SK-N-SH (cell line): ENCODE measurements at regions not wholly inside any gene's neighbourhood (a gene's known extent, or its start where the extent isn't known, plus 50 kb on each side); places are given as distances from the start of the nearest gene placed in this dataset.

Experiments used
- CTCF ChIA-PET: fragments of 300-600, 350-600 bp; formaldehyde crosslinking; extraction: SDS; loops from one replicate; lab custom pipeline; 2021; lab: Yijun Ruan, JAX
- POLR2A ChIA-PET: fragments of 350-600 bp; sonication (Branson Sonifier 250); formaldehyde crosslinking; extraction: SDS; loops from one replicate; lab custom pipeline; 2020; ENCODE audit warnings: antibody characterized with exemption, inconsistent platforms; lab: Yijun Ruan, JAX
- DNase-seq: peaks from one replicate; pipeline ENCODE4 v3.0.0; 2012
- H2AFZ ChIP-seq: fragments of 200-600 bp; sonication (generic); 2 replicates; pipeline ENCODE4 v1.8.1; 2016; ENCODE audit warnings: antibody characterized with exemption, mild to moderate bottlenecking, low read depth
- H3F3A ChIP-seq: fragments of 200-600 bp; sonication (generic); replicated peaks from 2 replicates; pipeline ENCODE3; 2016; ENCODE audit warnings: antibody characterized with exemption, mild to moderate bottlenecking; ENCODE audit not compliant: insufficient read depth
- H3K27ac ChIP-seq, 2 experiments: fragments of 200-500 bp in 1 of 2; fragments of 200-600 bp in 1 of 2; sonication (Bioruptor generic) in 1 of 2; sonication (generic), shearing (Covaris generic) in 1 of 2; 2 replicates each; pipeline versions ENCODE4 v1.5.1 to v1.6.1; 2014 to 2016; ENCODE audit warnings: low read depth in 2 of 2, inconsistent platforms in 1 of 2, low read length in 1 of 2, mild to moderate bottlenecking in 1 of 2, mixed read lengths in 1 of 2
- H3K27me3 ChIP-seq: fragments of 200-600 bp; sonication (generic), shearing (Covaris generic); 2 replicates; pipeline ENCODE4 v1.6.1; 2016; ENCODE audit warnings: mixed run types; ENCODE audit not compliant: insufficient read depth
- H3K36me3 ChIP-seq, 2 experiments: fragments of 200-500 bp in 1 of 2; fragments of 200-600 bp in 1 of 2; sonication (Bioruptor generic) in 1 of 2; sonication (generic) in 1 of 2; replicated peaks in 1 of 2; 2 replicates each; pipeline versions ENCODE3 to v1.5.1; 2014 to 2016; ENCODE audit warnings: low read length in 1 of 2, mild to moderate bottlenecking in 1 of 2; ENCODE audit not compliant: insufficient read depth in 2 of 2, control insufficient read depth in 1 of 2
- H3K4me1 ChIP-seq, 2 experiments: fragments of 200-500 bp in 1 of 2; fragments of 200-600 bp in 1 of 2; sonication (Bioruptor generic) in 1 of 2; sonication (generic), shearing (Covaris generic) in 1 of 2; 2 replicates each; pipeline versions ENCODE4 v1.5.1 to v1.6.1; 2014 to 2016; ENCODE audit warnings: low read depth in 1 of 2, low read length in 1 of 2, mixed run types in 1 of 2; ENCODE audit not compliant: insufficient read depth in 2 of 2, control insufficient read depth in 1 of 2
- H3K4me2 ChIP-seq: fragments of 200-600 bp; sonication (generic), shearing (Covaris generic); 2 replicates; pipeline ENCODE4 v1.6.1; 2017; ENCODE audit warnings: mixed run types
- H3K4me3 ChIP-seq, 2 experiments: fragments of 200-500 bp in 1 of 2; fragments of 200-600 bp in 1 of 2; sonication (Bioruptor generic) in 1 of 2; sonication (generic), shearing (Covaris generic) in 1 of 2; 2 replicates each; pipeline versions ENCODE4 v1.5.1 to v1.8.1; 2014 to 2016; ENCODE audit warnings: low read depth in 2 of 2, inconsistent platforms in 1 of 2, low read length in 1 of 2, mild to moderate bottlenecking in 1 of 2, mixed read lengths in 1 of 2, moderate library complexity in 1 of 2
- H3K79me2 ChIP-seq: fragments of 200-600 bp; sonication (generic); 2 replicates; pipeline ENCODE4 v1.8.1; 2017; ENCODE audit warnings: mild to moderate bottlenecking; ENCODE audit not compliant: insufficient read depth
- H3K9ac ChIP-seq: fragments of 200-600 bp; sonication (generic); 2 replicates; pipeline ENCODE4 v1.6.1; 2017; ENCODE audit warnings: mixed run types
- H3K9me2 ChIP-seq: fragments of 200-600 bp; sonication (generic); 2 replicates; pipeline ENCODE4 v1.6.1; 2017; ENCODE audit warnings: mixed run types
- H3K9me3 ChIP-seq: fragments of 200-600 bp; sonication (generic); 2 replicates; pipeline ENCODE4 v1.6.1; 2017; ENCODE audit warnings: mixed run types, mild to moderate bottlenecking, moderate library complexity
- H4K20me1 ChIP-seq: fragments of 200-600 bp; sonication (generic); 2 replicates; pipeline ENCODE4 v1.6.1; 2017; ENCODE audit warnings: mild to moderate bottlenecking, mixed run types; ENCODE audit not compliant: insufficient read depth
- CHD2 ChIP-seq: fragments of 150-350 bp; IDR thresholded peaks from 2 replicates; pipeline ENCODE4 v1.6.1; 2018; ENCODE audit warnings: low read length; ENCODE audit not compliant: partially characterized antibody
- ELF1 ChIP-seq: IDR thresholded peaks from 2 replicates; pipeline ENCODE4 v1.4.0; 2012
- EP300 ChIP-seq, 2 experiments: IDR thresholded peaks; 2 replicates each; pipeline versions ENCODE4 v1.4.0 to v1.6.1; 2012; ENCODE audit warnings: borderline replicate concordance in 1 of 2, low read depth in 1 of 2, low read length in 1 of 2
- EZH2phosphoT487 ChIP-seq: fragments of 200-600 bp; sonication (generic); IDR thresholded peaks from 2 replicates; pipeline ENCODE4 v1.6.1; 2017; ENCODE audit warnings: low read depth, mixed run types, mild to moderate bottlenecking, antibody characterized with exemption, moderate library complexity, borderline replicate concordance
- FOSL2 ChIP-seq: IDR thresholded peaks from 2 replicates; pipeline ENCODE4 v1.4.0; 2012; ENCODE audit warnings: low read depth, mild to moderate bottlenecking, moderate library complexity, borderline replicate concordance
- FOXM1 ChIP-seq: IDR thresholded peaks from 2 replicates; pipeline ENCODE4 v1.4.0; 2012; ENCODE audit warnings: low read depth, mild to moderate bottlenecking
- GABPA ChIP-seq: IDR thresholded peaks from 2 replicates; pipeline ENCODE4 v1.4.0; 2012; ENCODE audit warnings: low read depth, mild to moderate bottlenecking
- GATA2 ChIP-seq: sonication (generic); formaldehyde crosslinking; IDR thresholded peaks from 2 replicates; pipeline ENCODE4 v1.5.0; 2020; ENCODE audit warnings: mild to moderate bottlenecking, missing genetic modification reagents
- JUND ChIP-seq: IDR thresholded peaks from 2 replicates; pipeline ENCODE4 v1.4.0; 2012
- MEF2A ChIP-seq: IDR thresholded peaks from 2 replicates; pipeline ENCODE4 v1.4.0; 2012; ENCODE audit warnings: low read depth, borderline replicate concordance
- MXI1 ChIP-seq: IDR thresholded peaks from 2 replicates; pipeline ENCODE4 v1.6.1; 2012; ENCODE audit warnings: mild to moderate bottlenecking, low read depth, low read length, improper control_type of control experiment
- NFIC ChIP-seq: IDR thresholded peaks from 2 replicates; pipeline ENCODE4 v1.4.0; 2012; ENCODE audit warnings: borderline replicate concordance
- NRF1 ChIP-seq: IDR thresholded peaks from 2 replicates; pipeline ENCODE4 v1.6.1; 2012; ENCODE audit warnings: low read depth, mild to moderate bottlenecking, low read length
- POLR2AphosphoS5 ChIP-seq: IDR thresholded peaks from 2 replicates; pipeline ENCODE4 v1.6.1; 2012; ENCODE audit warnings: low read depth, low read length
- RCOR1 ChIP-seq: fragments of 150-350 bp; IDR thresholded peaks from 2 replicates; pipeline ENCODE4 v1.6.1; 2017; ENCODE audit warnings: antibody characterized with exemption, low read length
- RFX5 ChIP-seq: IDR thresholded peaks from 2 replicates; pipeline ENCODE4 v1.6.1; 2012; ENCODE audit warnings: mild to moderate bottlenecking, improper control_type of control experiment, low read length
- RXRA ChIP-seq: IDR thresholded peaks from 2 replicates; pipeline ENCODE4 v1.4.0; 2012; ENCODE audit warnings: low read depth, mild to moderate bottlenecking, borderline replicate concordance
- SIN3A ChIP-seq: IDR thresholded peaks from 2 replicates; pipeline ENCODE4 v1.6.1; 2012; ENCODE audit warnings: low read depth, mild to moderate bottlenecking, low read length, moderate library complexity, borderline replicate concordance
- SMC3 ChIP-seq: IDR thresholded peaks from 2 replicates; pipeline ENCODE4 v1.6.1; 2012; ENCODE audit warnings: low read depth, low read length, improper control_type of control experiment
- TCF12 ChIP-seq: IDR thresholded peaks from 2 replicates; pipeline ENCODE4 v1.4.0; 2012
- WGBS: methylation state at CpG from one replicate; pipeline ENCODE4 v1.1.6; 2017; ENCODE audit warnings: low lambda C conversion rate; 5-methylcytosine and 5-hydroxymethylcytosine counted together
- TF ChIP-seq, protein P1 (sequence below): IDR thresholded peaks from 2 replicates; pipeline ENCODE4; 2012
- TF ChIP-seq, protein P2 (sequence below): IDR thresholded peaks from 2 replicates; pipeline ENCODE4 v1.4.0; 2012; ENCODE audit warnings: low read depth, borderline replicate concordance
- TF ChIP-seq, protein P3 (sequence below): IDR thresholded peaks from 2 replicates; pipeline ENCODE4 v1.4.0; 2012; ENCODE audit warnings: low read depth
- TF ChIP-seq, protein P4 (sequence below): fragments of 150-350 bp; IDR thresholded peaks from 2 replicates; pipeline ENCODE4 v1.6.1; 2016; ENCODE audit warnings: mild to moderate bottlenecking, low read depth, low read length

DNA sequence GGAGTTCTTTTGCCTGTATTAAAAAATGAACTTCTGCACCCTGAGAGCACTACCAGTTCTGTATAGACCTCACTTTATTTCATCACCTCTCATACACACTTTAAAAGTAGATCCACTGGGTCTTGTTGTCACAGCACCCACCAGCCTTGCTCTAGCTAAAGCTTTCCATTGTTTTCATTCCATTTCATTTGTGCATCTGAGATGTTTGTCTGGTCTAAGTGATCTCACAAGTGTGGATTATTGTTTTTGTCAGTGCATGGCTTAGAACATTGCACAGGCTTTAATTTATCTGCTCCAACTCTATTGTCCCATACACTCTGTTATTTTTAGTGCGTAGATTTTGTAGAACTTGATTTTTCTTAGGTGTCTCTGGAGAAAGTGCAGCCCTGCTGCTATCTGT is 1157.5 kb upstream of the PABPC4L start:
- Histone ChIP-seq H3K9ac (no peak overlapping the region), H3K79me2 (no peaks in the 10 kb centered on the region), H3K36me3 (no peaks in the 10 kb centered on the region), H3F3A (no peaks in the 10 kb centered on the region), H3K27me3 (no peaks in the 10 kb centered on the region), H3K27ac (no peak overlapping the region), H3K4me1 (no peaks in the 10 kb centered on the region; a peak in 1 of 4 replicates), H2AFZ (no peak overlapping the region), H3K9me2 (no peaks in the 10 kb centered on the region), H3K4me2 (no peak overlapping the region), H3K4me3 (no peak overlapping the region), H4K20me1 (no peaks in the 10 kb centered on the region), H3K9me3 (no peaks in the 10 kb centered on the region)
- ChIA-PET CTCF (no interaction called here), POLR2A (no interaction called here)
- TF ChIP-seq FOXM1 (no peak), POLR2AphosphoS5 (no peak), RXRA (no peak), RCOR1 (no peak), ELF1 (no peak), EZH2phosphoT487 (no peak), JUND (no peak), NRF1 (no peak), GABPA (no peak), SIN3A (no peak), EP300 (IDR thresholded peaks at IDR 0.05; ENCODE audit: borderline replicate concordance in 1 of 2, low read depth in 1 of 2, low read length in 1 of 2) (no peak), MXI1 (no peak), GATA2 (CRISPR knock-in tag) (no peak), TCF12 (no peak), SMC3 (no peak), FOSL2 (no peak)
- TF ChIP-seq, protein P1, sequence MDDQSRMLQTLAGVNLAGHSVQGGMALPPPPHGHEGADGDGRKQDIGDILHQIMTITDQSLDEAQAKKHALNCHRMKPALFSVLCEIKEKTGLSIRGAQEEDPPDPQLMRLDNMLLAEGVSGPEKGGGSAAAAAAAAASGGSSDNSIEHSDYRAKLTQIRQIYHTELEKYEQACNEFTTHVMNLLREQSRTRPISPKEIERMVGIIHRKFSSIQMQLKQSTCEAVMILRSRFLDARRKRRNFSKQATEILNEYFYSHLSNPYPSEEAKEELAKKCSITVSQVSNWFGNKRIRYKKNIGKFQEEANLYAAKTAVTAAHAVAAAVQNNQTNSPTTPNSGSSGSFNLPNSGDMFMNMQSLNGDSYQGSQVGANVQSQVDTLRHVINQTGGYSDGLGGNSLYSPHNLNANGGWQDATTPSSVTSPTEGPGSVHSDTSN = no peak
- TF ChIP-seq, protein P2, sequence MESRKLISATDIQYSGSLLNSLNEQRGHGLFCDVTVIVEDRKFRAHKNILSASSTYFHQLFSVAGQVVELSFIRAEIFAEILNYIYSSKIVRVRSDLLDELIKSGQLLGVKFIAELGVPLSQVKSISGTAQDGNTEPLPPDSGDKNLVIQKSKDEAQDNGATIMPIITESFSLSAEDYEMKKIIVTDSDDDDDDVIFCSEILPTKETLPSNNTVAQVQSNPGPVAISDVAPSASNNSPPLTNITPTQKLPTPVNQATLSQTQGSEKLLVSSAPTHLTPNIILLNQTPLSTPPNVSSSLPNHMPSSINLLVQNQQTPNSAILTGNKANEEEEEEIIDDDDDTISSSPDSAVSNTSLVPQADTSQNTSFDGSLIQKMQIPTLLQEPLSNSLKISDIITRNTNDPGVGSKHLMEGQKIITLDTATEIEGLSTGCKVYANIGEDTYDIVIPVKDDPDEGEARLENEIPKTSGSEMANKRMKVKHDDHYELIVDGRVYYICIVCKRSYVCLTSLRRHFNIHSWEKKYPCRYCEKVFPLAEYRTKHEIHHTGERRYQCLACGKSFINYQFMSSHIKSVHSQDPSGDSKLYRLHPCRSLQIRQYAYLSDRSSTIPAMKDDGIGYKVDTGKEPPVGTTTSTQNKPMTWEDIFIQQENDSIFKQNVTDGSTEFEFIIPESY = no peak
- TF ChIP-seq, protein P3, sequence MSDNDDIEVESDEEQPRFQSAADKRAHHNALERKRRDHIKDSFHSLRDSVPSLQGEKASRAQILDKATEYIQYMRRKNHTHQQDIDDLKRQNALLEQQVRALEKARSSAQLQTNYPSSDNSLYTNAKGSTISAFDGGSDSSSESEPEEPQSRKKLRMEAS = no peak
- DNase-seq = no peak
- 22% methylated on average over 1 of the region's 1 CpG for WGBS

DNA sequence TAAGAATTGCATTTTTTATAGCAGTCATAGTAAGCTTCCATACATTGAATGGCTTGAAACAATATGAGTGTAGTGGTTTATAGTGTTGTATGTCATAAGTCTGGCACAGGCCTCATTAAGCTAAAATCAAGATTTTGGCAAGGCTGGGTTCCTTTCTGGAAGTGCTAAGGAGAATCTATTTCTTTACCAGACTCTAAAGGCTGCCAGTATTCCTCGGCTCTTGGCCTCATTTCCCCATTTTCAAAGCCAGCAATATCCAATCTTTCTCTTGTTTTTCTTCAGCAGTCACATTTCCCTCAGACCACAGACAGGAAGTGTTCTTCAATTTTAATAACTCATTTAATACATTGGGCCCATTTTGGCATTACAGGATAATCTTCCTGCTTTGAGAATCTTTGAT is 1155.5 kb upstream of the PABPC4L start:
- Histone ChIP-seq H3K36me3 (no peaks in the 10 kb centered on the region), H3K9ac (no peak overlapping the region), H3K79me2 (no peaks in the 10 kb centered on the region), H3K9me3 (no peaks in the 10 kb centered on the region), H3K9me2 (no peaks in the 10 kb centered on the region), H4K20me1 (no peaks in the 10 kb centered on the region), H3K27ac (no peak overlapping the region), H3K27me3 (no peaks in the 10 kb centered on the region), H3K4me3 (no peak overlapping the region), H3K4me1 (no peaks in the 10 kb centered on the region; a peak in 1 of 4 replicates), H3K4me2 (no peak overlapping the region), H3F3A (no peaks in the 10 kb centered on the region), H2AFZ (no peak overlapping the region)
- DNase-seq = no peak
- ChIA-PET CTCF (no interaction called here), POLR2A (no interaction called here)
- 26% methylated on average over 1 of the region's 1 CpG for WGBS
- no peak for TF ChIP-seq NFIC
- TF ChIP-seq, protein P4, sequence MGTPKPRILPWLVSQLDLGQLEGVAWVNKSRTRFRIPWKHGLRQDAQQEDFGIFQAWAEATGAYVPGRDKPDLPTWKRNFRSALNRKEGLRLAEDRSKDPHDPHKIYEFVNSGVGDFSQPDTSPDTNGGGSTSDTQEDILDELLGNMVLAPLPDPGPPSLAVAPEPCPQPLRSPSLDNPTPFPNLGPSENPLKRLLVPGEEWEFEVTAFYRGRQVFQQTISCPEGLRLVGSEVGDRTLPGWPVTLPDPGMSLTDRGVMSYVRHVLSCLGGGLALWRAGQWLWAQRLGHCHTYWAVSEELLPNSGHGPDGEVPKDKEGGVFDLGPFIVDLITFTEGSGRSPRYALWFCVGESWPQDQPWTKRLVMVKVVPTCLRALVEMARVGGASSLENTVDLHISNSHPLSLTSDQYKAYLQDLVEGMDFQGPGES = no peak
- no peak for TF ChIP-seq NRF1
- TF ChIP-seq GABPA = no peak
- TF ChIP-seq, protein P3 = no peak
- no peak for TF ChIP-seq MEF2A
- no peak for TF ChIP-seq ELF1
- TF ChIP-seq CHD2 = no peak
- TF ChIP-seq RFX5 = no peak
